ENCODE measurements at regions not wholly inside any gene's neighbourhood (a gene's known extent, or its start where the extent isn't known, plus 50 kb on each side); places are given as distances from the start of the nearest gene placed in this dataset.

GRCh38 chr4:137090951-137091350 lies 441.3 kb downstream of the PCDH18 start:
- TF ChIP-seq SPI1 (IDR thresholded peaks at IDR 0.05; ENCODE audit: low read depth, low read length) = no peak
- no peak for TF ChIP-seq POLR2A (IDR thresholded peaks at IDR 0.05; ENCODE audit: low read depth, low read length)
- TF ChIP-seq POLR2AphosphoS5 (IDR thresholded peaks at IDR 0.05; ENCODE audit: low read depth, low read length) = no peak
- no peak for TF ChIP-seq TAF1 (IDR thresholded peaks at IDR 0.05; ENCODE audit: low read depth, low read length)
- TF ChIP-seq PAX5 (IDR thresholded peaks at IDR 0.05; ENCODE audit: insufficient read depth, low read length, severe bottlenecking) = no peak
- no peak for TF ChIP-seq POU2F2 (IDR thresholded peaks at IDR 0.05; ENCODE audit: low read depth, low read length)
